ENCODE measurements at regions not wholly inside any gene's neighbourhood (a gene's known extent, or its start where the extent isn't known, plus 50 kb on each side); places are given as distances from the start of the nearest gene placed in this dataset.
A peak's percentile ranks its signal among the peaks of the same experiment; 100 is the strongest.

- Histone ChIP-seq H3K9me2 (ENCODE audit: insufficient read depth) (no peaks in the 10 kb centered on the region), H3K4me1 (ENCODE audit: insufficient read depth) (no peaks in the 10 kb centered on the region), H3K4me2 (ENCODE audit: unreplicated experiment) (no peak overlapping the region), H3K4me3 (no peak overlapping the region), H4K20me1 (ENCODE audit: insufficient read depth) (no peaks in the 10 kb centered on the region), H3K9me3 (ENCODE audit: low read depth) (no peaks in the 10 kb centered on the region), H3F3A (ENCODE audit: insufficient read depth) (no peaks in the 10 kb centered on the region), H3K27ac (no peak overlapping the region), H3K36me3 (ENCODE audit: low read depth) (no peaks in the 10 kb centered on the region), H3K9ac (no peak overlapping the region), H2AFZ (no peak overlapping the region), H3K79me2 (ENCODE audit: insufficient read depth) (no peaks in the 10 kb centered on the region), H3K27me3 (replicated peaks; ENCODE audit: insufficient read depth) (no peaks in the 10 kb centered on the region)
- TF ChIP-seq EZH2phosphoT487 (IDR thresholded peaks at IDR 0.05; ENCODE audit: insufficient read depth, low read depth) (no peak), EZH2 (IDR thresholded peaks at IDR 0.05; ENCODE audit: insufficient read depth, poor library complexity, severe bottlenecking) (no peak)
- DNase-seq: no peak
- in situ Hi-C loops (cut with MboI): no loop called here
- WGBS, 2 experiments (ENCODE audit: low coverage in 1 of 2, low lambda C conversion rate in 2 of 2, missing lambda C conversion rate in 2 of 2): 91 to 97% methylated on average over 3 of the region's 3 CpGs
Measured at GRCh38 chr6:137798261-137798660, 68.8 kb upstream of the TNFAIP3 start.

DNA sequence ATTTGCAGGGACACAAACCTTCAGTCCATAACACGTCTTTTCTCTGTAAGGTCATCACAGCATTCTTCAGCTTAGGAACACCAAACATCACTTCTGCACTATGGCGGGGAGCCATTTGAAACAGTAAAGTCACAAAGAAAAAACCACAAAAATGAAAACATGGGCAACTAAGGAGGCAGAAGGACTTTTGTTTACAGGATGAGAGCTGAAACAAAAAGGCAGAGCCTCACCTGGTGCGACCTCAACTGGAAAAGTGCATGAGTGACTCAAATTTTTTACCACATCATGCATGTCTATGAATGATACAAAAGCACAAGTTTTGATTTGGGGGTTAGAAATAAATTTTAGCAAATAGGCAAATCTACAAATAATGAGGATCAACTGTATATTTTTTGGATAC is 68.2 kb upstream of the TNFAIP3 start:
- 93% methylated on average over 3 of the region's 3 CpGs for WGBS, 2 experiments (ENCODE audit: low coverage in 1 of 2, low lambda C conversion rate in 2 of 2, missing lambda C conversion rate in 2 of 2)
- no peaks in the 10 kb centered on the region for H3K9me2 ChIP-seq (ENCODE audit: insufficient read depth)
- H4K20me1 ChIP-seq (ENCODE audit: insufficient read depth): no peaks in the 10 kb centered on the region
- H3K36me3 ChIP-seq (ENCODE audit: low read depth): no peaks in the 10 kb centered on the region
- no peaks in the 10 kb centered on the region for H3K27me3 ChIP-seq (replicated peaks; ENCODE audit: insufficient read depth)
- no peak overlapping the region for H3K4me3 ChIP-seq
- no peak for TF ChIP-seq EZH2 (IDR thresholded peaks at IDR 0.05; ENCODE audit: insufficient read depth, poor library complexity, severe bottlenecking)
- no peak for TF ChIP-seq EZH2phosphoT487 (IDR thresholded peaks at IDR 0.05; ENCODE audit: insufficient read depth, low read depth)
- no peak overlapping the region for H3K9ac ChIP-seq
- no peaks in the 10 kb centered on the region for H3K9me3 ChIP-seq (ENCODE audit: low read depth)
- in situ Hi-C loops (cut with MboI): no loop called here
- H3K4me1 ChIP-seq (ENCODE audit: insufficient read depth): no peaks in the 10 kb centered on the region
- DNase-seq: no peak
- no peak overlapping the region for H3K27ac ChIP-seq
- no peaks in the 10 kb centered on the region for H3K79me2 ChIP-seq (ENCODE audit: insufficient read depth)
- no peak overlapping the region for H3K4me2 ChIP-seq (ENCODE audit: unreplicated experiment)
- no peaks in the 10 kb centered on the region for H3F3A ChIP-seq (ENCODE audit: insufficient read depth)
- H2AFZ ChIP-seq: no peak overlapping the region

DNA sequence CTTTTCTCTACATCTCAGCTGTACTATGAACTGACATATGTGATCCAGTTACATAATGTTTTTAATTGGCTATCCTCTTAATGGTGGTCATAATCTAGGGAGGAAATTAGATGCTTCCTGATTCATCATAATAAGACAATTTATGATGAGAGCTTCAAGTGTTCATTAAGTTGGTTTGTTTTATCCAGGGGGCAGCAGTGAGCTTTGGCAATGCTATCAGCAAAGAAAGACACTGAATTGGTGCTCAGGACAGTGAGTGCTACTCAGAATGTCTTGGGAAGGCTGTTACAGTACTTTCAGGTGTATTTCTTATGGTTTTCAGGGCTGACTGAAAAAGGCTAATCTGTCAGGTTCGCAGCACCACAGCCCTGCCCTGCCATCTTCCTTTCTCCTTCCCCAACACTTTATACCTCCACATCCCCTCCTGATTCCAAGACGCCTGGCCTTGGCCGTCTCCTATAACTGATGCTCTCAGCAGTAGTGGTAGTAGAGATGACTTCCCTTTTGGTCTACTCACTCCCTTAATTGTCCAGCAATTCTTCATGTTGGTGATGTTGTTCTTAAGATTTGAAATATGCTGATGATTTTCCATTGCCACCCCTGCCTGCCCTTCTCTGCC is 67.0 kb upstream of the TNFAIP3 start:
- Histone ChIP-seq H3K27me3 (replicated peaks; ENCODE audit: insufficient read depth) (no peaks in the 10 kb centered on the region), H3F3A (ENCODE audit: insufficient read depth) (no peaks in the 10 kb centered on the region), H3K4me2 (ENCODE audit: unreplicated experiment) (no peak overlapping the region), H3K4me3 (no peak overlapping the region), H3K4me1 (ENCODE audit: insufficient read depth) (no peaks in the 10 kb centered on the region), H4K20me1 (ENCODE audit: insufficient read depth) (no peaks in the 10 kb centered on the region), H3K9me3 (ENCODE audit: low read depth) (no peaks in the 10 kb centered on the region), H3K9me2 (ENCODE audit: insufficient read depth) (no peaks in the 10 kb centered on the region), H3K9ac (no peak overlapping the region), H3K79me2 (ENCODE audit: insufficient read depth) (no peaks in the 10 kb centered on the region), H3K27ac (no peak overlapping the region), H2AFZ (no peak overlapping the region), H3K36me3 (ENCODE audit: low read depth) (no peaks in the 10 kb centered on the region)
- peak; percentile 65 for DNase-seq
- in situ Hi-C loops (cut with MboI): no loop called here
- 96 to 100% methylated on average over 3 of the region's 3 CpGs for WGBS, 2 experiments (ENCODE audit: low coverage in 1 of 2, low lambda C conversion rate in 2 of 2, missing lambda C conversion rate in 2 of 2)
- no peak for TF ChIP-seq EZH2phosphoT487 (IDR thresholded peaks at IDR 0.05; ENCODE audit: insufficient read depth, low read depth)
- no peak for TF ChIP-seq EZH2 (IDR thresholded peaks at IDR 0.05; ENCODE audit: insufficient read depth, poor library complexity, severe bottlenecking)

DNA sequence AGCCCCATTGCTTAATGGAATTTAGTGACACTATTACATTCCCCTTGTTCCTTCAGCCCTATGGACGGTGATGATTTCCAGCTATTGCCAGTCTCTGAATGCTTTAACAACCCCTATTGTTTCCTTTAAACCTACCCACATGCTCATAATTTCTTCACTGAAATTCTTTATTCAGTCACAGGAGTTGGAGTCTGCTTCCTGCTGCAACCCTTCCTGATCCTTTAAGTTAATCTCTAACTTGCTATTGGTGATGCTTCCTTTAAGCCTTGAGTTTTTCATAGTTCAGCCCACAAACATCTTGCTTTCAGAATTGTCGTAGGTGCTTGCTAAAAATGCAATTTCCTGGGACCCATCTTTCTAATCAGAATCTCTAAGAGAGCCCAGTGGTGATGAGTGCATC is 66.3 kb upstream of the TNFAIP3 start:
- H4K20me1 ChIP-seq (ENCODE audit: insufficient read depth): no peaks in the 10 kb centered on the region
- H3K9ac ChIP-seq: no peak overlapping the region
- H3K9me2 ChIP-seq (ENCODE audit: insufficient read depth): no peaks in the 10 kb centered on the region
- H3K4me1 ChIP-seq (ENCODE audit: insufficient read depth): no peaks in the 10 kb centered on the region
- no peaks in the 10 kb centered on the region for H3K9me3 ChIP-seq (ENCODE audit: low read depth)
- no peaks in the 10 kb centered on the region for H3K79me2 ChIP-seq (ENCODE audit: insufficient read depth)
- no peaks in the 10 kb centered on the region for H3K36me3 ChIP-seq (ENCODE audit: low read depth)
- H3K27ac ChIP-seq: no peak overlapping the region
- 93 to 96% methylated on average over 2 of the region's 2 CpGs for WGBS, 2 experiments (ENCODE audit: low coverage in 1 of 2, low lambda C conversion rate in 2 of 2, missing lambda C conversion rate in 2 of 2)
- H3K4me3 ChIP-seq: no peak overlapping the region
- no peaks in the 10 kb centered on the region for H3F3A ChIP-seq (ENCODE audit: insufficient read depth)
- DNase-seq: no peak
- H3K27me3 ChIP-seq (replicated peaks; ENCODE audit: insufficient read depth): no peaks in the 10 kb centered on the region
- no peak for TF ChIP-seq EZH2phosphoT487 (IDR thresholded peaks at IDR 0.05; ENCODE audit: insufficient read depth, low read depth)
- no peak for TF ChIP-seq EZH2 (IDR thresholded peaks at IDR 0.05; ENCODE audit: insufficient read depth, poor library complexity, severe bottlenecking)
- in situ Hi-C loops (cut with MboI): no loop called here
- no peak overlapping the region for H3K4me2 ChIP-seq (ENCODE audit: unreplicated experiment)
- no peak overlapping the region for H2AFZ ChIP-seq

Measured in GM23248 (cell line).